Keratinocyte (primary cell): ENCODE measurements at regions not wholly inside any gene's neighbourhood (a gene's known extent, or its start where the extent isn't known, plus 50 kb on each side); places are given as distances from the start of the nearest gene placed in this dataset.

Experiments
- EZH2 ChIP-seq: IDR thresholded peaks from one replicate; pipeline ENCODE4 v1.6.1; 2012; ENCODE audit warnings: inconsistent platforms, mild to moderate bottlenecking, low read length, moderate library complexity
- TF ChIP-seq, protein P1 (sequence below), 3 experiments: IDR thresholded peaks in 1 of 3; conservative IDR thresholded peaks in 1 of 3; optimal IDR thresholded peaks in 1 of 3; 2 replicates in 2 of 3; 3 replicates in 1 of 3; pipeline versions ENCODE3 to v1.5.1; 2011; ENCODE audit warnings: low read length in 3 of 3, mild to moderate bottlenecking in 3 of 3, moderate library complexity in 2 of 3, control low read depth in 1 of 3, inconsistent platforms in 1 of 3; ENCODE audit not compliant: insufficient read depth in 2 of 3; ENCODE audit errors: extremely low read depth in 1 of 3

DNA sequence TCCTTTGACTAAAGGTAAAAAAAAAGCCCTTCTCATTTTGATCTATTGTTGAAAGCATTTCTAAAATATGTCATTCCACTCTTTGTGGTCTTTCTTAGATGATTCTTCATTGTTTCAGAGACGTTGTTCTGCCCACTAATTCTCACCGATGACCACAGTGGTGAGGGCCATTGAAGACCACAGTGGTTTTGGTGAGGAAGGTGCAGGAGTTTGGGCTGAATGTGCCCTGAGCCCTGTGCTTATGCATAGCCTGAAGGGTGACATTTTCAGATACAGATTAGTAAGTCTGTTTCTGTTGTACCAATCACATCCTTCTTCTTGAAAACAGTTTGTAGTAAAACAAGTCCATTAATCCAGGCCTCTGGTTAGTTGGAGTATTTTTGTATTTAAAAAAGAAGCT lies 251.3 kb upstream of the ATP5MC3 start:
- TF ChIP-seq, protein P1, sequence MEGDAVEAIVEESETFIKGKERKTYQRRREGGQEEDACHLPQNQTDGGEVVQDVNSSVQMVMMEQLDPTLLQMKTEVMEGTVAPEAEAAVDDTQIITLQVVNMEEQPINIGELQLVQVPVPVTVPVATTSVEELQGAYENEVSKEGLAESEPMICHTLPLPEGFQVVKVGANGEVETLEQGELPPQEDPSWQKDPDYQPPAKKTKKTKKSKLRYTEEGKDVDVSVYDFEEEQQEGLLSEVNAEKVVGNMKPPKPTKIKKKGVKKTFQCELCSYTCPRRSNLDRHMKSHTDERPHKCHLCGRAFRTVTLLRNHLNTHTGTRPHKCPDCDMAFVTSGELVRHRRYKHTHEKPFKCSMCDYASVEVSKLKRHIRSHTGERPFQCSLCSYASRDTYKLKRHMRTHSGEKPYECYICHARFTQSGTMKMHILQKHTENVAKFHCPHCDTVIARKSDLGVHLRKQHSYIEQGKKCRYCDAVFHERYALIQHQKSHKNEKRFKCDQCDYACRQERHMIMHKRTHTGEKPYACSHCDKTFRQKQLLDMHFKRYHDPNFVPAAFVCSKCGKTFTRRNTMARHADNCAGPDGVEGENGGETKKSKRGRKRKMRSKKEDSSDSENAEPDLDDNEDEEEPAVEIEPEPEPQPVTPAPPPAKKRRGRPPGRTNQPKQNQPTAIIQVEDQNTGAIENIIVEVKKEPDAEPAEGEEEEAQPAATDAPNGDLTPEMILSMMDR (optimal IDR thresholded peaks at IDR 0.05 in 1 of 3, IDR thresholded peaks at IDR 0.05 in 1 of 3, conservative IDR thresholded peaks at IDR 0.05 in 1 of 3; ENCODE audit: extremely low read depth in 1 of 3, insufficient read depth in 2 of 3, low read length in 3 of 3): no peak
- no peak for TF ChIP-seq EZH2
